Stimulated activated CD8-positive, alpha-beta memory T cell treated with anti-CD3 and anti-CD28 coated beads, Interleukin-15, amount 100 ng/mL, for 4 hours (primary cell): ENCODE measurements at regions not wholly inside any gene's neighbourhood (a gene's known extent, or its start where the extent isn't known, plus 50 kb on each side); places are given as distances from the start of the nearest gene placed in this dataset.
"Not testable (repeated sequence)": the region's sequence is repeated elsewhere in the genome, so short reads cannot be mapped to it uniquely, and the experiment has no call there.

Experiments
- DNase-seq, 2 donors: peaks; one replicate each; pipeline ENCODE4 v3.0.0-alpha.2; 2020; ENCODE audit warnings: low read depth in 2 of 2

- no peak for DNase-seq
Measured at GRCh38 chr2:180306346-180306745, 299.2 kb upstream of the CWC22 start.

- no peak for DNase-seq
Measured at GRCh38 chr2:180291552-180292421, 284.7 kb upstream of the CWC22 start.

GRCh38 chr2:180291060-180291459, 284.0 kb upstream of the CWC22 start:
- no peak for DNase-seq

- no peak for DNase-seq
Measured at GRCh38 chr2:180289627-180290026, 282.5 kb upstream of the CWC22 start.

- no peak for DNase-seq
Measured at GRCh38 chr2:180279581-180279980, 272.5 kb upstream of the CWC22 start.

- DNase-seq = no peak
Measured at GRCh38 chr2:180276733-180277132, 269.6 kb upstream of the CWC22 start.

GRCh38 chr2:180268006-180268405, 260.9 kb upstream of the CWC22 start:
- no peak for DNase-seq

GRCh38 chr2:180261976-180262375, 254.9 kb upstream of the CWC22 start:
- no peak for DNase-seq

- no peak for DNase-seq
Measured at GRCh38 chr2:180258579-180258978, 251.5 kb upstream of the CWC22 start.

GRCh38 chr2:180258041-180258537, 251.0 kb upstream of the CWC22 start:
- no peak for DNase-seq

- DNase-seq = no peak
Measured at GRCh38 chr2:180257247-180257646, 250.2 kb upstream of the CWC22 start.

- no peak for DNase-seq
Measured at GRCh38 chr2:180255981-180256380, 248.9 kb upstream of the CWC22 start.

GRCh38 chr2:180254872-180255271, 247.8 kb upstream of the CWC22 start:
- no peak for DNase-seq

- no peak for DNase-seq
Measured at GRCh38 chr2:180247658-180248057, 240.6 kb upstream of the CWC22 start.

GRCh38 chr2:180246268-180246667, 239.2 kb upstream of the CWC22 start:
- DNase-seq = no peak

- DNase-seq = no peak
Measured at GRCh38 chr2:180240774-180241173, 233.7 kb upstream of the CWC22 start.

GRCh38 chr2:180238729-180239128, 231.6 kb upstream of the CWC22 start:
- DNase-seq = no peak

- DNase-seq = not testable (repeated sequence)
Measured at GRCh38 chr2:180236061-180236460, 229.0 kb upstream of the CWC22 start.

- DNase-seq = not testable (repeated sequence)
Measured at GRCh38 chr2:180235506-180235905, 228.4 kb upstream of the CWC22 start.

- DNase-seq = not testable (repeated sequence)
Measured at GRCh38 chr2:180234991-180235390, 227.9 kb upstream of the CWC22 start.

- DNase-seq = no peak
Measured at GRCh38 chr2:180231015-180231414, 223.9 kb upstream of the CWC22 start.

- DNase-seq = no peak
Measured at GRCh38 chr2:180227461-180227860, 220.4 kb upstream of the CWC22 start.

GRCh38 chr2:180225118-180225517, 218.0 kb upstream of the CWC22 start:
- DNase-seq = no peak

- DNase-seq = no peak
Measured at GRCh38 chr2:180222644-180223043, 215.5 kb upstream of the CWC22 start.
